ENCODE measurements at regions not wholly inside any gene's neighbourhood (a gene's known extent, or its start where the extent isn't known, plus 50 kb on each side); places are given as distances from the start of the nearest gene placed in this dataset.
A peak's percentile ranks its signal among the peaks of the same experiment; 100 is the strongest.

DNA sequence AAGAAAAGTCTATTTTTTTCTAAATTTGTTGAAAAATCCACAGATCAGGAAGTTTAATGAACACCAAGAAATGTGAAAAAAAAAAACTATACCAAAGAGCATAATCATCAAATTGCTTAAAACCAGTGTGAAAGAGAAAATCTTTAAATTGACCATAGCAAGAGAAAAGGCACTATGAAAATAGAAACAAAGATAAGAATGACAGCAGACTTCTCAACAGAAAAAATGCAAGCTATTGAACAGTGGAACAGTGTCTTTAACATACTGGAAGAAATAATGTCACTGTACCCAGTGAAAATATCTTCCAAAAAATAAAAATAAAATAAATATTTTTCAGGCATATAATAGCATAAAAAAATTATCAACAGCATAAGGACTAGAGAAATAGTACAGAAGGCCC lies 243.0 kb upstream of the GJB5 start:
- no peaks in the 10 kb centered on the region for H3K27me3 ChIP-seq (replicated peaks; ENCODE audit: control insufficient read depth, insufficient read depth, low read length)
- no peak overlapping the region for H3K4me3 ChIP-seq (replicated peaks; ENCODE audit: low read depth, low read length)
- no peak for DNase-seq (ENCODE audit: extremely low read depth, insufficient read length)
- TF ChIP-seq, protein P1, sequence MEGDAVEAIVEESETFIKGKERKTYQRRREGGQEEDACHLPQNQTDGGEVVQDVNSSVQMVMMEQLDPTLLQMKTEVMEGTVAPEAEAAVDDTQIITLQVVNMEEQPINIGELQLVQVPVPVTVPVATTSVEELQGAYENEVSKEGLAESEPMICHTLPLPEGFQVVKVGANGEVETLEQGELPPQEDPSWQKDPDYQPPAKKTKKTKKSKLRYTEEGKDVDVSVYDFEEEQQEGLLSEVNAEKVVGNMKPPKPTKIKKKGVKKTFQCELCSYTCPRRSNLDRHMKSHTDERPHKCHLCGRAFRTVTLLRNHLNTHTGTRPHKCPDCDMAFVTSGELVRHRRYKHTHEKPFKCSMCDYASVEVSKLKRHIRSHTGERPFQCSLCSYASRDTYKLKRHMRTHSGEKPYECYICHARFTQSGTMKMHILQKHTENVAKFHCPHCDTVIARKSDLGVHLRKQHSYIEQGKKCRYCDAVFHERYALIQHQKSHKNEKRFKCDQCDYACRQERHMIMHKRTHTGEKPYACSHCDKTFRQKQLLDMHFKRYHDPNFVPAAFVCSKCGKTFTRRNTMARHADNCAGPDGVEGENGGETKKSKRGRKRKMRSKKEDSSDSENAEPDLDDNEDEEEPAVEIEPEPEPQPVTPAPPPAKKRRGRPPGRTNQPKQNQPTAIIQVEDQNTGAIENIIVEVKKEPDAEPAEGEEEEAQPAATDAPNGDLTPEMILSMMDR (IDR thresholded peaks at IDR 0.05; ENCODE audit: insufficient read depth, low read length, poor library complexity, severe bottlenecking) = no peak
- H3K36me3 ChIP-seq (ENCODE audit: control insufficient read depth, insufficient read depth, low read length) = no peaks in the 10 kb centered on the region

DNA sequence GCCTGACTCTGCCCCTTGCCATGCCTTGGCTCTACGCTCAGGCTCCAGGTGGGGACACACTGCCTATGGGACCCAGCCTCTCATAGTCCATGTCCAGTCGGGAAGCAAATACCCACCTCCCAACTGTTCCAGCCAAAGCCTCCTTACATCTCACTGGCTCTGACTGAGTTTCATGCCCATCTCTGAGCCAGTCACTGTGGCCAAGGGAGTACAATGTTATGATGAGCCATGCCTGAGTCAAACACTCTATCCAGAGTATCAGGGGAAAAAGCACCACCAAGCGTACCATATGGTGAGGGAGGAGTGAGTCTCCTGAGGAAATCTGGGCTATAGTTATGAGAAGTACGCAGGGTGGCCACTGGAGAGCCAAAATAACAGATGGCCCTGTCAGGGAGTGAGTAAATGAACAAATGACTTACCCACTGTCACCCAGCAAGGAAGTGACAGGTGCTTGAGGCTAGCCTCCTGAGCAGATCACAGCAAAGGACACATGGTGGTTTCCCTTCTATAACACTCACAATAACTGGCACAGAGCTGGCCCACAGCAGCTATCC lies 236.6 kb upstream of the GJB5 start:
- Histone ChIP-seq H3K27me3 (replicated peaks; ENCODE audit: control insufficient read depth, insufficient read depth, low read length) (no peaks in the 10 kb centered on the region; the same call in 1 of the 2 replicates), H3K36me3 (ENCODE audit: control insufficient read depth, insufficient read depth, low read length) (no peaks in the 10 kb centered on the region), H3K4me3 (replicated peaks; ENCODE audit: low read depth, low read length) (no peak overlapping the region)
- TF ChIP-seq, protein P1 (IDR thresholded peaks at IDR 0.05; ENCODE audit: insufficient read depth, low read length, poor library complexity, severe bottlenecking) = no peak
- no peak for DNase-seq (ENCODE audit: extremely low read depth, insufficient read length)

DNA sequence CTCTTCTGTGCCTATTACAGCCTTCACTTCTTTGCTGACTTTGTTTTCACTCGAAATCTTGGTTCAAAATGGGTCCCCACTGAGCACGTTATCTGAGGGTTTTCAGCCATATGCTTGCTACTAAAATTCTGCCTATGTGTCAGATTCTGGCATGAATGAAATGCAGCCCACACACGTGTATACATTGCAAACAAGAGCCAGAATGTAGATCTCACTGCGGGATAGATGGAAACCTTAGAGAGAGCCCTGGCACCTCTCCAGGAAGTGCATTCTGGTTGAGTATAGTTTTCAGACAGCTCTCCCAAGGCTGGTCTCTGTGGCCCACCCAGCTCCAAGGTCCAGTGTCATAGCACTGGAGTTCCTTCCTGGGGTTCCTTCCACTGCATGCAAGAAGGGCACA lies 234.7 kb upstream of the GJB5 start:
- Histone ChIP-seq H3K4me3 (replicated peaks; ENCODE audit: low read depth, low read length) (no peak overlapping the region), H3K36me3 (ENCODE audit: control insufficient read depth, insufficient read depth, low read length) (no peaks in the 10 kb centered on the region), H3K27me3 (replicated peaks; ENCODE audit: control insufficient read depth, insufficient read depth, low read length) (no peaks in the 10 kb centered on the region; the same call in 1 of the 2 replicates)
- no peak for DNase-seq (ENCODE audit: extremely low read depth, insufficient read length)
- TF ChIP-seq, protein P1 (IDR thresholded peaks at IDR 0.05; ENCODE audit: insufficient read depth, low read length, poor library complexity, severe bottlenecking) = no peak

DNA sequence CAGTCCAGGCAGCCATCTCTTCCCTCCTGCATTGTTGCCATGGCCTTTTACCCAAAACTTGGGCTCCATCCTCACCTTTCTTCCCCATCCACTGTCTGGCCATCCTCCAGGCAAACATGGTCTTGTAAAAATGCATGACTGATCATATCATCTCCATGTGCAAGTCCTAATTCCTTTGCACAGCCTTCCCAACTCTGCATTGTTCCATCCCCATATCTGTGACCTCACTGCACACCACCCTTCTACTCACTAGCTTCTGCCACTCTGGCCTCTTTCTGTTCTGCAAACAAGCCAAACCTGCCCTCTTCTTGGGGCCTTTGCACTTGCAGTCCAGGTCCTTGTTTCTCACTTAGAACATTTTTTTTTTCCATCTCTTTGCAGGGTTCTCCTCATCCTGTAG lies 230.1 kb upstream of the GJB5 start:
- TF ChIP-seq, protein P1 (IDR thresholded peaks at IDR 0.05; ENCODE audit: insufficient read depth, low read length, poor library complexity, severe bottlenecking) = no peak
- no peaks in the 10 kb centered on the region; the same call in 1 of the 2 replicates for H3K27me3 ChIP-seq (replicated peaks; ENCODE audit: control insufficient read depth, insufficient read depth, low read length)
- H3K36me3 ChIP-seq (ENCODE audit: control insufficient read depth, insufficient read depth, low read length) = no peaks in the 10 kb centered on the region
- no peak overlapping the region for H3K4me3 ChIP-seq (replicated peaks; ENCODE audit: low read depth, low read length)
- no peak for DNase-seq (ENCODE audit: extremely low read depth, insufficient read length)

DNA sequence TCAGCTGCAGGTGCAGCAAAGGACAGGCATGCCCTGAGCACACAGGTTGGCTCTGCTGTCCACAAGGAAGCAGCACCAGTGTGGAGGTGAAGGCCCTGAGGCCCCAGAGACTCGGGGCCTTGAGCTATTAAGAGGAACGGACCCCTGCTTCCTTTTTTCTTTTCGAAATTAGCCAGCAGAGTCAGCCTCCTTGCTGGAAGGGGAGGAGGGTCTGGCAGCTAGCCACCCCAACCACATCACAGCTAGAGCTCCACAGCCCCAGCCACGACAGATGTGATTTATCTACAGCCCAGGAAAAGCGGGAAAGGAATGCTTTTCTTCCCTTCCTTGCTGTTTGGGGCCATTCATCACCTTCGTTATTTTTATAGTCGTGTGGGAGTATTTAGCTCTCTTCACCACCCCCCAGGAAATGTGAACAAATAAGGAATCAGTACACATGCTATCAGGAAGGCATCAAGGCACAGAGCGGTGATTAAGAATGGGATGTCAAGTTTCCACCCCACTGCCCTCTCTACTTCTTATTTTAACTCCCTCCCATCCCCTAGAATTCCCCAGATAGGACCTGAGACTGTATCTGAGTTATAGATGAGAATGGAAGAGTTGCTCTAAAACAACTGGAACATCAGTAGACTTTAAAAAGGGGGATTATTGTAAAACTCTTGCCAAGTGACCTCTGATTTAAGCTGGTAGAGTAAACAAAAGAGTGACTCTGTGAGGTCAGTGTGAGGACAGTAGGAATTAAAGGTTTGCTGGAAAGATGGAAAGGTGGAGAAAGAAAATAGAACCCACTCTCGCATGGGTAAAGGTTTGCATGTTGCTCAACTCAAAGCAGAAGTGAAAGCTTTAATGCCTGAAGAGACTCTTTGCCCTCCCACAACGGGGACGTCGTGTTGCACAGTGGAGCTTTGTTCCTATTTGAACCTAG lies 224.7 kb upstream of the GJB5 start:
- H3K36me3 ChIP-seq (ENCODE audit: control insufficient read depth, insufficient read depth, low read length) = no peaks in the 10 kb centered on the region
- TF ChIP-seq, protein P1 (IDR thresholded peaks at IDR 0.05; ENCODE audit: insufficient read depth, low read length, poor library complexity, severe bottlenecking) = no peak
- H3K27me3 ChIP-seq (replicated peaks; ENCODE audit: control insufficient read depth, insufficient read depth, low read length) = no peaks in the 10 kb centered on the region
- H3K4me3 ChIP-seq (replicated peaks; ENCODE audit: low read depth, low read length) = no peak overlapping the region
- DNase-seq (ENCODE audit: extremely low read depth, insufficient read length) = peak; percentile 34

Measured in GM06990 (cell line).